H7 (cell line): ENCODE measurements at regions not wholly inside any gene's neighbourhood (a gene's known extent, or its start where the extent isn't known, plus 50 kb on each side); places are given as distances from the start of the nearest gene placed in this dataset.

Experiments used
- DNase-seq: peaks from one replicate; pipeline ENCODE4 v3.0.0; 2012
- H3K27me3 ChIP-seq: 2 replicates; pipeline ENCODE4 v1.6.0; 2011; ENCODE audit warnings: mild to moderate bottlenecking, low read length; ENCODE audit not compliant: control insufficient read depth, insufficient read depth
- H3K36me3 ChIP-seq: replicated peaks from 2 replicates; pipeline ENCODE4 v1.5.1; 2011; ENCODE audit warnings: low read length; ENCODE audit not compliant: control insufficient read depth, insufficient read depth
- H3K4me3 ChIP-seq: 2 replicates; pipeline ENCODE4 v1.5.1; 2011; ENCODE audit warnings: low read depth, mild to moderate bottlenecking, control low read depth, low read length, moderate library complexity; ENCODE audit not compliant: insufficient read depth

DNA sequence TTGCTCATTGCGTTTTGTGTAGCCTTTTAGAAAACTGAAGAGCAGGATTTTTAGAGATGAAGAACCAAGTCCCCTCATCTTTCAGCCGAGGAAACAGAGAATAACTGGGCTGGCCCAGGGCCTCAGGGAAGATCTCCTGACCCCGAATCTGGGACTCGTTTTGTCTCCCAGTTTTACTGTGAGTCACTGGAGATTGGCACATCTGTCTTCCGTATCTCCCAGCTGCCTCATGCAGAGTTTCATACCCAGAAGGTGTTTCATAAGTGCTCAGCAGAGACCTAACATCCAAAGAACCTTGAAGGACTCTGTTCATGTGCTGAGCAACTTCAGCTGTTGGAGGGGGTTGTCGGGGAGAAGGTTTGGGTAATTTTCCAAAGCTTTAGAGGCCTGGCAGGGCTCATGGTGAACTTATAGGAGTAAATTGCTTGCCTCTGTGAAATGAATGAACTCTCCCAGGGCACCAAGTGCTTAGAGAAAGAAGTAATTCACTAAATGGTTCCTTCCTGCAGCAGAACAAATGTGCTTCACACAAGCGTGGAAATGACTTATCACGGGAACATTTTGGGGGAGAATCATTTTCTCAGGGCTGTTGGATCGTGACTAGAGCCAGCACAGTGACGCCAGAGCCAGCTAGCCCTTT lies 121.4 kb downstream of the FAM43A start:
- Histone ChIP-seq H3K27me3 (peaks cover 2% of the 10 kb centered on the region; the same call in 1 of the 2 replicates), H3K4me3 (no peak overlapping the region), H3K36me3 (no peaks in the 10 kb centered on the region)
- no peak for DNase-seq

DNA sequence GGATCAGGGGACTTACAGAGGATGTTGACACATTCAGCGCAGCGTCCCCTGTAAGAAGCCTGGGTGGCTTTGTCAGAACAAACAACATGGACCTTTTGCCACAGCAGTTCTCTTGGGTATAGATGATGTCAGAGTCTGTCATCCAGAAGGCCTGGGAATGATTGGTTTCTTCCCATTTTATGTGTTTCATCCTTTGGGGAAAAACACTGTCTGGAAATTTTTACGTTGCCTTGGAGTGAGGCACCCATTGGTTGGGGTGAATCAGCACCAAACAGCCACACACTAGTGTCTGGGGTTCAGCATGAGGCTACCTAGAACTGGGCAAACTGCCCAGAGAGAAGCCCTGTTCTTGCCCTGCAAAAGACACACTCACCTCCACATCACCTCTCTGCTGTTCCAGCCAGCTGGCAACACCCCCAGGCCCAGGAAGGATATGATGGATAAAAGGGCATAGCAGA lies 123.0 kb downstream of the FAM43A start:
- DNase-seq = no peak
- Histone ChIP-seq H3K27me3 (peaks cover 2% of the 10 kb centered on the region; the same call in 1 of the 2 replicates), H3K4me3 (no peak overlapping the region), H3K36me3 (no peaks in the 10 kb centered on the region)

DNA sequence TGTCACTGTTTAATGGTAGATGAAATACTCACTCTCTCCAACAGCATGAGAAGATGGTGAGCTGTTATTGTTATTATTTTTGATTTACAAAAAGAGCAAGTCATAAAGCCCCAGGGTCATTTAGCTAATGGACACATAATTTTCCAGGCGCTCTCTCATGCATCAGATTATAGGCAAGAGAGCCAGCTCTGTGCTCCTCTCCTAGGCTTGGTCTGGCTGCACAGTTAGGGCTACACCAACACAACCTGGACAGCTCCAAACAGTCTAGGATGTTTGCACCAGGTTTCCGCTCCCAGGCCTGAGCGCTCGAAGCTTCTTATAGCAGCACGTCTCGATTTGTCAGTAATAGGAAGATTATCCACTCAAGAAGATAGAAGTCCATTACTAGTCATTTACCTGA lies 123.7 kb downstream of the FAM43A start:
- no peak for DNase-seq
- Histone ChIP-seq H3K36me3 (no peaks in the 10 kb centered on the region), H3K27me3 (no peaks in the 10 kb centered on the region), H3K4me3 (no peak overlapping the region)

DNA sequence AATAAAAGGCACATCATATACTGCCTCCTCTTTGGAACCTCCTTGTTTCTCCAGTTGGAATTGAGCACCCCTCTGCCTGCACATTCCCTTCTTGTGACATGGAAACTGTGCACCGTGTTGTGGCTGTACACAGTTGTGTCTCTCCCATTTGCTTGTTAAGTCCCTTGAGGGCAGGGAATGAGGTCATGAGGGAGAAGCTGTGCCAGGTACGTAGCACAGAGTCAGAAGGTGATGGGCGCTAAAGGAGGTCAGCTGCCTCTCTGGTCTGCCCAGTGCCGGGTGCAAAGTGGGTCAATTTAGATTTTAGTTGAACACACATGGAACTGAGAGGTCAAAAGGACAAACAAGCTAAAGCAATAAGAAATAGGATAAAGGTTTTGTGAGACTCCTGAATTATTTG lies 124.4 kb downstream of the FAM43A start:
- Histone ChIP-seq H3K4me3 (no peak overlapping the region), H3K27me3 (no peaks in the 10 kb centered on the region), H3K36me3 (no peaks in the 10 kb centered on the region)
- no peak for DNase-seq

GRCh38 chr3:194811118-194811517 lies 125.4 kb downstream of the FAM43A start:
- H3K4me3 ChIP-seq = no peak overlapping the region
- H3K36me3 ChIP-seq = no peaks in the 10 kb centered on the region
- DNase-seq = no peak
- no peaks in the 10 kb centered on the region for H3K27me3 ChIP-seq

DNA sequence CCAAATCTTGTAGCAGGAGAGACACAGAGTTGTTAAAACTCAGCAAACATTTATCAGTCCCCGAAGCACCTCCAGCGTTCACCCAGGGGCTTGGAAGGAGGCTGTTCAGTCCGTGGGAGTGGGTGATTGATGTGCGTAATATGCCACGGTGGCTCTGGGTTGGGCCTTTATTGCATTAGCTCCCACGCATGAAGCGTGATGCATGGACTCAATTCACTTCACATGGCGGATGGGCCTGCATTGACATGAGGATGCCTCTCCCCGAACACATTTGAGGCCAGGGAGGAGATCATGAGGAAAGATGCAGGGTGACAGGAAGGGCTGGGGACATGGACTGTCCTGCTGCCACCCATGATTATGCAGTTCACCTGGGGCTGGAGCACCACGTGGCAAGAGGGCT lies 126.5 kb downstream of the FAM43A start:
- Histone ChIP-seq H3K4me3 (no peak overlapping the region), H3K27me3 (no peaks in the 10 kb centered on the region), H3K36me3 (no peaks in the 10 kb centered on the region)
- DNase-seq = no peak

GRCh38 chr3:194814878-194815357 lies 129.2 kb downstream of the FAM43A start:
- Histone ChIP-seq H3K27me3 (no peaks in the 10 kb centered on the region), H3K36me3 (no peaks in the 10 kb centered on the region), H3K4me3 (no peak overlapping the region)
- DNase-seq = no peak

GRCh38 chr3:194816748-194817591 lies 131.3 kb downstream of the FAM43A start:
- Histone ChIP-seq H3K27me3 (no peaks in the 10 kb centered on the region), H3K36me3 (no peaks in the 10 kb centered on the region), H3K4me3 (no peak overlapping the region)
- DNase-seq = no peak

DNA sequence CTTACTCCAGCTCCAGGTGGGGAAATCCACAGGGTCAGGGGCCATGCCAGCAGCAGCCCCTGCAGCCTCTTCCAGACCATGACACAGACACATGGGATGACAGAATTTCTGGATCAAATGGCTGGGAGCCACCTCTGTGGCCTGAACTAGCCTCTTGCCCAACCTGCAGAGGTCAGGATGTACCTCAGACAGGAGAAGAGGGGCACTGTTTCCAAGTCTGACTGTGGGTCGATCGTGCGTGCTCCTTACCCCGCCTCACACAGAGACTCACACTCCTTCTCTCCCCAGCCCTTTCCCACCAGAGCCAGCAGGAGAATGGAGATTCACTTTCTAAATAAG lies 131.9 kb downstream of the FAM43A start:
- no peak for DNase-seq
- Histone ChIP-seq H3K36me3 (no peaks in the 10 kb centered on the region), H3K27me3 (no peaks in the 10 kb centered on the region), H3K4me3 (no peak overlapping the region)

- Histone ChIP-seq H3K27me3 (no peaks in the 10 kb centered on the region), H3K4me3 (no peak overlapping the region), H3K36me3 (no peaks in the 10 kb centered on the region)
- no peak for DNase-seq
Observed at GRCh38 chr3:194817936-194818335, 132.3 kb downstream of the FAM43A start.

- Histone ChIP-seq H3K36me3 (no peaks in the 10 kb centered on the region), H3K27me3 (no peaks in the 10 kb centered on the region), H3K4me3 (no peak overlapping the region)
- DNase-seq = no peak
Observed at GRCh38 chr3:194824100-194824499, 138.4 kb downstream of the FAM43A start.

DNA sequence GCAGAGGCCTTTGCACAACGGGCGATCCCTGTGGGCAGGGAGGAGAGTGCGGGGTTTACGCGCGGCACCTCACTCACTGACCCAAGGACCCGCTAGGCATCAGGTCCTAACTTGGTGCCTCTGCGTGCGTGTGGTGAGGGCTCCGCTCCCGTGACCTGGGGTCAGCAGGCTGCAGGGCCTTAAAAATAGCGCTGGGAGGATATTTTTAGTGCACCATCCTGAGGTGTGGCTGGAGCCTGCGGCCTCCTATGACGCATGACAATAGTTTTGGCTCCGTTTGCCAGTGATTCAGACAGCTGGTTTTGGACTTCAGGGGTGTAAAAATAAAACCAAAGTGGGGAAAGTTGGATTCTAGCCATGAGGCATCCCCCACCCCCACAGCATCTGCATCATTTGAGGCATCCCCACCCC lies 139.0 kb downstream of the FAM43A start:
- Histone ChIP-seq H3K4me3 (no peak overlapping the region), H3K36me3 (no peaks in the 10 kb centered on the region), H3K27me3 (no peaks in the 10 kb centered on the region)
- DNase-seq = no peak

DNA sequence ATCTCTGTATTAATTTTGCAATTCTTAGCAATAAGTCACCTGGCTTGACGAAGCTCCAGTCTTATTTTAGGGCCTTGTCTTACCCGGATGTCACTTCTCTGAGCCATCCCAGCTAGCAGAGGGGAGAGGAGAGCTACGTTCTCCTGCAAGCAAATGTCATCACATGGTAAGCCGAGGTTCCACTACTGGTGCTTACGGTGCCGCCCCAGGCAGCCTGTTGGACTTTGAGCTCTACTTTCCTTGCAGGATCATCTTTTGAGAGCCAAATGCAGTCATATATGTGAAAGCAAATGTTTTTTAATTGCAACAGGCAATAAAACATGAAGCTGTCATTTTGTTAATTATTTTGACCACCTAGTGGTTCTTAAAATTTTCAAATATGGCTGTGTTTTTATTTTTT lies 140.9 kb downstream of the FAM43A start:
- H3K4me3 ChIP-seq = no peak overlapping the region
- no peaks in the 10 kb centered on the region for H3K27me3 ChIP-seq
- no peaks in the 10 kb centered on the region for H3K36me3 ChIP-seq
- DNase-seq = no peak

- Histone ChIP-seq H3K27me3 (no peaks in the 10 kb centered on the region), H3K36me3 (no peaks in the 10 kb centered on the region)
- DNase-seq = no peak
Observed at GRCh38 chr3:194827486-194827885, 141.8 kb downstream of the FAM43A start.

DNA sequence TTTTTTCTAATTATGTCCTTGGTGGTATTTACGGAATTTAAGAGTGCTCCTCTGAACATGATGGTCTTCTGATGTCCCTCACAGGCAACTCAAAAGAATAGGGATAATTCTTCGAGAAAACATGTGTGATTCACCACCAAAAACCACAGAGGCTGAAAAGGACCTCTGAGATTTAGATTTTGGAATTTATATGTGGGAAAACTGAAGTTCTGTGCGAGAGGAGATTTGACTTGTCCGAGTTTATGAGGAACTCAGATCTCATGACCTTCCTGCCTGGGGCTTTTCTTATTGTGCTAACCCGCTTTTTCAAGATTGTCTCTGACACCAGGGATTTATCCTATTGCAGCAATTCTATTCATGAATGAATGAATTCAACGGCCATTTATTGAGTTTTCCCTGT lies 142.4 kb downstream of the FAM43A start:
- H3K4me3 ChIP-seq = no peak overlapping the region
- DNase-seq = no peak
- no peaks in the 10 kb centered on the region for H3K27me3 ChIP-seq
- H3K36me3 ChIP-seq = no peaks in the 10 kb centered on the region

More at GRCh38 chr3:194827486-194827885, 141.8 kb downstream of the FAM43A start:
- H3K4me3 ChIP-seq = no peak overlapping the region
